ENCODE measurements at regions not wholly inside any gene's neighbourhood (a gene's known extent, or its start where the extent isn't known, plus 50 kb on each side); places are given as distances from the start of the nearest gene placed in this dataset.

DNA sequence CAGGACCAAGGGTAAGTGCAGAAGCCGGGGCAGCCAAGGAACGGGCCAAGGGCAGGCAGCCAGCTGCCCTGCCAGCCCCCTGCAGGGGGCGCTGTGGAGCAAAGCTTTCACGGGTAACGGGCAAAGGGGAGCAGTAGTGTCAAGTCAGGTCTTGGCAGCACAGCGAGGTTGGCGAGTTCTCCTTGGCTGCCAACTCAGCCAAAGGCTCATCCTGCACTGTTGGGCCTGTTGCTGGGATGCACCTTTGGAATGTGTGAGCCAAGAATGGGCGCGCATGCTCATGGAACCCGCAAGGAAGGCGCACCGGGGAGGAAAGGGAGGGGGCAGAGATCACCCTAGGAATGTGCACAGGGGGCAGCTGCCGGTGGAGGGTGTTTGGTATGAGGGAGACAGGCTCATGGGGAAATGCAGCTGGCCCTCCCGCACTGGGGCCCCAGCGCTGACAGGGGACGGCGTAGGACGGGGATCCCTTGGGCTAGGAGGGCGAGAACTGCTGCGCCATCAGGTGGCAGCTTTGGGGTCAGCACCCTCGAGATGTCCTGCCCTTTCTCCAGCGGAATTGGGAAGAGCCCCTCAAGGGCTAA is 138.0 kb downstream of the ASCL4 start:
- peak; percentile 41; the same call in 1 of the 2 replicates for TF ChIP-seq NFIC (IDR thresholded peaks at IDR 0.05)
- TF ChIP-seq TAF1 (IDR thresholded peaks at IDR 0.05; ENCODE audit: low read depth) = no peak
- peak; percentile 19; the same call in 1 of the 2 replicates for TF ChIP-seq RAD21 (IDR thresholded peaks at IDR 0.05; ENCODE audit: low read depth)

DNA sequence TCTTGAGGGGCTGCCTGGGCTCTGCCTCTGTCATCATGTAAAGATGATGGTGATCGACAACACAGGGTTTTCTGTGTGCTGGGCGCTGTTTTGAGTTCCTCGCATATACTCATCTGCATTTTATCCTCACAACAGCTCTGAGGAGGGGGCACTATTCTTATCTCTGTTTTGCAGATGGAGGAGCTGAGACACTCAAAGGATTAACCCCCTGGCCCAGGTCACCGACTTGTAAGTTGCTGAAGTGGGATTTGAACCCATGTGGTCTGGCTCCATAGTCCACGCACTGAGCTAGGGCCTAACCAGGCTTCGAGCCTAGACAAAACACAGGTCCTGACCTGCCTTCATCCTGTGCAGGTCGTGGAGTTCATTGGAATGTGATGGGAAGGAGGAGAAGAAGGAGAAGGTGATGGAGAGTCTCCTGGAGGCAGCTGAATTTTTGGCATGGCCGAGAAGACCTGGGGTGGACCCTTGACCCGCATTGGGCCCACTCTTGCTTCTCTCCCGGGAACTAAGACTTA is 140.0 kb downstream of the ASCL4 start:
- TF ChIP-seq RAD21 (IDR thresholded peaks at IDR 0.05; ENCODE audit: low read depth) = no peak
- no peak for TF ChIP-seq TCF12 (IDR thresholded peaks at IDR 0.05; ENCODE audit: low read depth)
- TF ChIP-seq EP300 (IDR thresholded peaks at IDR 0.05; ENCODE audit: borderline replicate concordance) = no peak
- TF ChIP-seq, protein P1, sequence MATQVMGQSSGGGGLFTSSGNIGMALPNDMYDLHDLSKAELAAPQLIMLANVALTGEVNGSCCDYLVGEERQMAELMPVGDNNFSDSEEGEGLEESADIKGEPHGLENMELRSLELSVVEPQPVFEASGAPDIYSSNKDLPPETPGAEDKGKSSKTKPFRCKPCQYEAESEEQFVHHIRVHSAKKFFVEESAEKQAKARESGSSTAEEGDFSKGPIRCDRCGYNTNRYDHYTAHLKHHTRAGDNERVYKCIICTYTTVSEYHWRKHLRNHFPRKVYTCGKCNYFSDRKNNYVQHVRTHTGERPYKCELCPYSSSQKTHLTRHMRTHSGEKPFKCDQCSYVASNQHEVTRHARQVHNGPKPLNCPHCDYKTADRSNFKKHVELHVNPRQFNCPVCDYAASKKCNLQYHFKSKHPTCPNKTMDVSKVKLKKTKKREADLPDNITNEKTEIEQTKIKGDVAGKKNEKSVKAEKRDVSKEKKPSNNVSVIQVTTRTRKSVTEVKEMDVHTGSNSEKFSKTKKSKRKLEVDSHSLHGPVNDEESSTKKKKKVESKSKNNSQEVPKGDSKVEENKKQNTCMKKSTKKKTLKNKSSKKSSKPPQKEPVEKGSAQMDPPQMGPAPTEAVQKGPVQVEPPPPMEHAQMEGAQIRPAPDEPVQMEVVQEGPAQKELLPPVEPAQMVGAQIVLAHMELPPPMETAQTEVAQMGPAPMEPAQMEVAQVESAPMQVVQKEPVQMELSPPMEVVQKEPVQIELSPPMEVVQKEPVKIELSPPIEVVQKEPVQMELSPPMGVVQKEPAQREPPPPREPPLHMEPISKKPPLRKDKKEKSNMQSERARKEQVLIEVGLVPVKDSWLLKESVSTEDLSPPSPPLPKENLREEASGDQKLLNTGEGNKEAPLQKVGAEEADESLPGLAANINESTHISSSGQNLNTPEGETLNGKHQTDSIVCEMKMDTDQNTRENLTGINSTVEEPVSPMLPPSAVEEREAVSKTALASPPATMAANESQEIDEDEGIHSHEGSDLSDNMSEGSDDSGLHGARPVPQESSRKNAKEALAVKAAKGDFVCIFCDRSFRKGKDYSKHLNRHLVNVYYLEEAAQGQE (IDR thresholded peaks at IDR 0.05; ENCODE audit: low read depth) = no peak
- no peak for TF ChIP-seq CREB1 (IDR thresholded peaks at IDR 0.05; ENCODE audit: low read depth)
- no peak for TF ChIP-seq NFIC (IDR thresholded peaks at IDR 0.05)
- no peak for TF ChIP-seq EGR1 (IDR thresholded peaks at IDR 0.05)
- no peak for TF ChIP-seq TEAD4 (IDR thresholded peaks at IDR 0.05)
- TF ChIP-seq FOXM1 (IDR thresholded peaks at IDR 0.05; ENCODE audit: borderline replicate concordance, low read depth) = no peak
- no peak for TF ChIP-seq CEBPB (IDR thresholded peaks at IDR 0.05)
- TF ChIP-seq TAF1 (IDR thresholded peaks at IDR 0.05; ENCODE audit: low read depth) = no peak
- no peak for TF ChIP-seq ZBTB7A (IDR thresholded peaks at IDR 0.05; ENCODE audit: low read depth)
- no peak for TF ChIP-seq YY1 (IDR thresholded peaks at IDR 0.05; ENCODE audit: low read depth)
- TF ChIP-seq, protein P2, sequence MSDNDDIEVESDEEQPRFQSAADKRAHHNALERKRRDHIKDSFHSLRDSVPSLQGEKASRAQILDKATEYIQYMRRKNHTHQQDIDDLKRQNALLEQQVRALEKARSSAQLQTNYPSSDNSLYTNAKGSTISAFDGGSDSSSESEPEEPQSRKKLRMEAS (IDR thresholded peaks at IDR 0.05) = no peak
- TF ChIP-seq, protein P3, sequence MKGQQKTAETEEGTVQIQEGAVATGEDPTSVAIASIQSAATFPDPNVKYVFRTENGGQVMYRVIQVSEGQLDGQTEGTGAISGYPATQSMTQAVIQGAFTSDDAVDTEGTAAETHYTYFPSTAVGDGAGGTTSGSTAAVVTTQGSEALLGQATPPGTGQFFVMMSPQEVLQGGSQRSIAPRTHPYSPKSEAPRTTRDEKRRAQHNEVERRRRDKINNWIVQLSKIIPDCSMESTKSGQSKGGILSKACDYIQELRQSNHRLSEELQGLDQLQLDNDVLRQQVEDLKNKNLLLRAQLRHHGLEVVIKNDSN (IDR thresholded peaks at IDR 0.05) = no peak

DNA sequence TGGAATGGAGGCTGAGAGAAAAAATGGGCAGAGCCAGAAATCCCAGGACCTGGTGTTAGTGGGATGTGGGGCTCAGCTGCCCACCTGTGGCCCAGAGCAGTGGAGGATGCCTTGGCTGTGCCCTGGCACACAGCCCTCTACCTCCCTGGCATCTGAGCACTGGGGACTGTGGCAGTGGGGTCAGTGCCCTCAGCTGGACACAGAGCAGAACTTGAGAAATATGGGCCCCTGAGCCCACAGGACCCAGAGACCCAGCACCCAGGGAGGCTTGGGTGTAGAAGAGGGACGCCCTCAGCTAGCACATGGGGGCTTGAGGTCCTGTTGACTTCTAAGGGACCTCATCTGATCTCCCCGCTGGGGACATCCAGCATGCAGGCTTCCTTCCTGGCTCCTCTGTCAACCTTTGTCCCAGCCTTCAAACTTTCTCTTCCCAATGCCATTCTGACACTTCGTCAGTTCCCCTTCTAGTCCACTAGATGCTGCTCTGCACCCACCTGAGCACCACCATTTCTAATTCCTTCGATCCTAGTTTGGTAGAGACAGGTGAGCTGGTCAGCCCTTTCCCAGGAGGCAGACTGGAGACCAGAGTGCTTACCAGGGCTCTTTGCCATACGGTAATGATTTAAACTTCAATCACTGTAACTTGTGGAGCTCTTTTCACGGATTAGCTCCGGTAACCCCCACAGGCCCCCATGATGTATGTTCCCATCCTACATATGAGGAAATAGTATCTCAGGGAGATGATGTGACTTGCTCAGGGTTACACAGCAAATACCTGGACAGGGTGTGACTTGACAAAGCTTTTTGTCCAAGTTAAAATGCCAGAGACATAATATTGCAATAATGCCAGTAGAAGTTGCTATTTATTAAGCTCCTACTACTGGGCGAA is 143.7 kb downstream of the ASCL4 start:
- TF ChIP-seq CREB1 (IDR thresholded peaks at IDR 0.05; ENCODE audit: low read depth) = no peak
- peak; percentile 71 for TF ChIP-seq RAD21 (IDR thresholded peaks at IDR 0.05; ENCODE audit: low read depth)

DNA sequence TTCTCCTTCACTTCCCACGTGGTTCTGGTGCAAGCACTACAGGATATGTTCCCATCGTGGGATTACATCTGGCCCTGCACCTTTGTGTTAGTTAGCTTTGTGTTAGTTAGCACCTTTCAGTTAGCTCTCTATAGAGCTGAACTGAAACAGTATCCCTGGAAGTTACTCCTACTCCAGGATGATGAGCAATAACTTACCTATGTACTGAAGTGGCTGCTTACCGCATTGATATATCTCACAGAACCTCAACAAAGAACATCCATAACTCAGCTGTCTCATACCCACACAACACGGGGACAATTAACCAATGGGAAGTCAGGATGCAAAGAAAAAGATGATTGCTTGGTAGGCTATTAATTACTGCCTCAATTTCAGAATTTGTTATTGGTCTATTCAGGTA is 146.6 kb downstream of the ASCL4 start:
- TF ChIP-seq EP300 (IDR thresholded peaks at IDR 0.05; ENCODE audit: borderline replicate concordance) (no peak), TCF12 (IDR thresholded peaks at IDR 0.05; ENCODE audit: low read depth) (no peak), CEBPB (IDR thresholded peaks at IDR 0.05) (no peak), EGR1 (IDR thresholded peaks at IDR 0.05) (no peak), NFIC (IDR thresholded peaks at IDR 0.05) (no peak), TAF1 (IDR thresholded peaks at IDR 0.05; ENCODE audit: low read depth) (no peak), ZBTB7A (IDR thresholded peaks at IDR 0.05; ENCODE audit: low read depth) (no peak)
- TF ChIP-seq, protein P3 (IDR thresholded peaks at IDR 0.05) = no peak

DNA sequence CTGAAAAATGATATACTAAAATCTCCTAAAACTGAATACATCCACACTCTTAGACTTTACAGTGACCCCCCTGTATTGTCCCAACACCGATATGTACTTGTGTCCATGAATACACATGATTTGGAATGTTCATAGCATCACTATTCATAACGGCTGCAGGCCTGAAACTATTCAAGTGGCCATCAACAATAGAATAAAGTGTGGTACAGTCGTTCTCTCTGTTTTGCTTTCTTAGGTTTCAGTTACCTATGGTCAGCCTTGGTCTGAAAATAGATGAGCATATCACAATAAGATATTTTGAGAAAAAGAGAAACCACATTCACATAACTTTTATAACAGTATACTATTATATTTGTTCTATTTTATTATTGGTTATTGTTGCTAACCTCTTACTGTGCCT is 150.6 kb downstream of the ASCL4 start:
- TF ChIP-seq, protein P1 (IDR thresholded peaks at IDR 0.05; ENCODE audit: low read depth) = no peak
- TF ChIP-seq RAD21 (IDR thresholded peaks at IDR 0.05; ENCODE audit: low read depth) = no peak
- TF ChIP-seq, protein P3 (IDR thresholded peaks at IDR 0.05) = no peak
- TF ChIP-seq EP300 (IDR thresholded peaks at IDR 0.05; ENCODE audit: borderline replicate concordance) = no peak
- TF ChIP-seq TAF1 (IDR thresholded peaks at IDR 0.05; ENCODE audit: low read depth) = no peak
- no peak for TF ChIP-seq TCF12 (IDR thresholded peaks at IDR 0.05; ENCODE audit: low read depth)
- TF ChIP-seq EGR1 (IDR thresholded peaks at IDR 0.05) = no peak
- TF ChIP-seq, protein P2 (IDR thresholded peaks at IDR 0.05) = no peak
- no peak for TF ChIP-seq YY1 (IDR thresholded peaks at IDR 0.05; ENCODE audit: low read depth)
- no peak for TF ChIP-seq FOXM1 (IDR thresholded peaks at IDR 0.05; ENCODE audit: borderline replicate concordance, low read depth)
- no peak for TF ChIP-seq TEAD4 (IDR thresholded peaks at IDR 0.05)
- TF ChIP-seq ZBTB7A (IDR thresholded peaks at IDR 0.05; ENCODE audit: low read depth) = no peak
- TF ChIP-seq CEBPB (IDR thresholded peaks at IDR 0.05) = no peak
- TF ChIP-seq CREB1 (IDR thresholded peaks at IDR 0.05; ENCODE audit: low read depth) = no peak
- no peak for TF ChIP-seq NFIC (IDR thresholded peaks at IDR 0.05)

Data from Ishikawa (cell line).